GM18909 (cell line): ENCODE measurements at regions not wholly inside any gene's neighbourhood (a gene's known extent, or its start where the extent isn't known, plus 50 kb on each side); places are given as distances from the start of the nearest gene placed in this dataset.

Experiments
- ATAC-seq: cut with Tn5 transposase; IDR thresholded peaks from one replicate; pipeline ENCODE4 v1.9.1; 2021; ENCODE audit warnings: mild to moderate bottlenecking; ENCODE audit not compliant: unreplicated experiment, poor library complexity

- ATAC-seq = no peak
Measured at GRCh38 chr5:142438573-142438972, 113.8 kb upstream of the SPRY4 start.

- ATAC-seq = no peak
Measured at GRCh38 chr5:142437563-142437962, 112.7 kb upstream of the SPRY4 start.

- no peak for ATAC-seq
Measured at GRCh38 chr5:142435410-142436115, 110.7 kb upstream of the SPRY4 start.

GRCh38 chr5:142434322-142434612, 109.4 kb upstream of the SPRY4 start:
- ATAC-seq = no peak

- ATAC-seq = no peak
Measured at GRCh38 chr5:142433526-142434321, 108.9 kb upstream of the SPRY4 start.

- peak; percentile 59 for ATAC-seq
Measured at GRCh38 chr5:142432961-142433360, 108.1 kb upstream of the SPRY4 start.

GRCh38 chr5:142432369-142432863, 107.6 kb upstream of the SPRY4 start:
- ATAC-seq = peak; percentile 66

- ATAC-seq = no peak
Measured at GRCh38 chr5:142428773-142429473, 104.1 kb upstream of the SPRY4 start.

GRCh38 chr5:142428036-142428772, 103.4 kb upstream of the SPRY4 start:
- no peak for ATAC-seq

- ATAC-seq = no peak
Measured at GRCh38 chr5:142427529-142427928, 102.7 kb upstream of the SPRY4 start.

- no peak for ATAC-seq
Measured at GRCh38 chr5:142427015-142427364, 102.2 kb upstream of the SPRY4 start.

GRCh38 chr5:142426129-142427014, 101.6 kb upstream of the SPRY4 start:
- ATAC-seq = no peak

- no peak for ATAC-seq
Measured at GRCh38 chr5:142425286-142426065, 100.7 kb upstream of the SPRY4 start.

GRCh38 chr5:142422429-142422828, 97.6 kb upstream of the SPRY4 start:
- ATAC-seq = no peak

GRCh38 chr5:142421621-142422397, 97.0 kb upstream of the SPRY4 start:
- ATAC-seq = no peak

- ATAC-seq = no peak
Measured at GRCh38 chr5:142421228-142421617, 96.4 kb upstream of the SPRY4 start.

- ATAC-seq = no peak
Measured at GRCh38 chr5:142420561-142421227, 95.9 kb upstream of the SPRY4 start.

- no peak for ATAC-seq
Measured at GRCh38 chr5:142412581-142412980, 87.8 kb upstream of the SPRY4 start.
